ENCODE measurements at regions not wholly inside any gene's neighbourhood (a gene's known extent, or its start where the extent isn't known, plus 50 kb on each side); places are given as distances from the start of the nearest gene placed in this dataset.

DNA sequence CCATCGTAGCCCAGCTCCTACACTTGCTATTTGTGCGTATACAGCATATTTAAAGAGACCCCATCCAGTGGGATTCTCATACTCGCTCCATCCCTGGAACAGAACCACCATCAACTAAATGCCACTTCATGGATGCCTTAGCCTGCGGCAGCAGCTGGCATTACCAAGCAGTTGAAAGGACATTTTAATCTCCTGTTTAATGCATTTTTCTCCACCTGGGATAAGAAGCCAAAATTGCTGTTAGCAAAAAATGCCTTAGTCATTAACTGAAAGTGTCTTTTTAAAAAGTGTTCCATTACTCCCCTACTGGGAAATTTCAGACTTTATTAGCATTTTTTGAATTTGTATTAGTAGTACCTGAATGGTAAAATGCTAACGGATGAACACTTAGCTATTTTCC lies 662.6 kb upstream of the MEF2C start:
- TF ChIP-seq, protein P1, sequence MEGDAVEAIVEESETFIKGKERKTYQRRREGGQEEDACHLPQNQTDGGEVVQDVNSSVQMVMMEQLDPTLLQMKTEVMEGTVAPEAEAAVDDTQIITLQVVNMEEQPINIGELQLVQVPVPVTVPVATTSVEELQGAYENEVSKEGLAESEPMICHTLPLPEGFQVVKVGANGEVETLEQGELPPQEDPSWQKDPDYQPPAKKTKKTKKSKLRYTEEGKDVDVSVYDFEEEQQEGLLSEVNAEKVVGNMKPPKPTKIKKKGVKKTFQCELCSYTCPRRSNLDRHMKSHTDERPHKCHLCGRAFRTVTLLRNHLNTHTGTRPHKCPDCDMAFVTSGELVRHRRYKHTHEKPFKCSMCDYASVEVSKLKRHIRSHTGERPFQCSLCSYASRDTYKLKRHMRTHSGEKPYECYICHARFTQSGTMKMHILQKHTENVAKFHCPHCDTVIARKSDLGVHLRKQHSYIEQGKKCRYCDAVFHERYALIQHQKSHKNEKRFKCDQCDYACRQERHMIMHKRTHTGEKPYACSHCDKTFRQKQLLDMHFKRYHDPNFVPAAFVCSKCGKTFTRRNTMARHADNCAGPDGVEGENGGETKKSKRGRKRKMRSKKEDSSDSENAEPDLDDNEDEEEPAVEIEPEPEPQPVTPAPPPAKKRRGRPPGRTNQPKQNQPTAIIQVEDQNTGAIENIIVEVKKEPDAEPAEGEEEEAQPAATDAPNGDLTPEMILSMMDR (IDR thresholded peaks at IDR 0.05), result no peak
- TF ChIP-seq POLR2A (IDR thresholded peaks at IDR 0.05), result no peak
